Stimulated activated effector memory CD8-positive, alpha-beta T cell treated with anti-CD3 and anti-CD28 coated beads, Interleukin-12 subunit alpha, Interleukin-12 subunit beta, amount 100 ng/mL, for 72 hours (primary cell): ENCODE measurements at regions not wholly inside any gene's neighbourhood (a gene's known extent, or its start where the extent isn't known, plus 50 kb on each side); places are given as distances from the start of the nearest gene placed in this dataset.

Experiments
- ATAC-seq: fragments of 150-1000 bp; cut with Tn5 transposase; 2 replicates; pipeline ENCODE4 v1.10.0; 2021
- DNase-seq, 2 donors: peaks; one replicate each; pipeline ENCODE4 v3.0.0; 2021 to 2022; ENCODE audit warnings: low spot score in 2 of 2
- H3K27ac Mint-ChIP-seq: one replicate; pipeline ENCODE4 v1.8.0; 2022; ENCODE audit warnings: mild to moderate bottlenecking, mixed read lengths
- H3K36me3 Mint-ChIP-seq: one replicate; pipeline ENCODE4 v1.8.0; 2022; ENCODE audit warnings: mild to moderate bottlenecking, mixed read lengths
- H3K4me1 Mint-ChIP-seq: one replicate; pipeline ENCODE4 v1.8.0; 2022; ENCODE audit warnings: mixed read lengths
- H3K4me3 Mint-ChIP-seq: one replicate; pipeline ENCODE4 v1.8.0; 2022; ENCODE audit warnings: mild to moderate bottlenecking, mixed read lengths
- H3K9me3 Mint-ChIP-seq: one replicate; pipeline ENCODE4 v1.8.0; 2022; ENCODE audit warnings: mixed read lengths

DNA sequence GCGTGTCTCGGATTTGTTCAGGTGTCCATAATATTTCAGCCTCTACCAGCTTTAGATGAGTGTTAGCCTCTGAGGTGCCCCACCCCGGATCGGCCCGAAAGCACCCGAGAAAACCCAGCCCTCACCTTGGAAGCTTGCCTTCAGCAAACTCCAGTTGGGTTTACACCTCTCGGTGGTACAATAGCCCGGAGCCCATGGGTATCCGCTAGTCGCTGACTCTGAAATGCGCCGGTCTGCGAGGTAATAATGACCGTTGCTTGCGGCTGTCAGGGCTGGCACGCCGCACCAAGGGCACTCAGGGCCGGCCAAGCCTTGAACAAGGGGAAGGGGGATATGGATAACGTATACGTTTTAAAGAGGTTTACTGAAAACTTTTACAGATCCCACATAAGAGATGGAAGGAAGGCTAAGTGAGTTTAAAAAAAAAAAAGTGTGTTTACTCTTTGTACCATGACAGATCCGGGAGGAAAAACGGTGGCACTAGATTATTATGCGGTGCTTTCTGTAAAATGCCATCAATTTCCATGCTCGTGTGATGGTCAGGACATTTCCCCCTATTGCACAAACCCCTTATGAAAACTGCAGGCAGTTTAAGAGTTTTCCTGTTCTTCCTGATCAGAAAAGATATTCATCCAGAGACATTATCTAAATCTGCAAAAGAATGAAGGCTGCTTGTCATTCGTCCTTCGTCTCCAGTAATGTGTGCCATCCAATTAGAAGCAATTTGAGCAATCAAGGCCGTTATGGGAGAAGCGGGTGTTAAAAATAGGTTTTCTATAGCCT, 124.2 kb downstream of the TMEM161B start:
- ATAC-seq (no peak), DNase-seq (peak in 1 of 2 donors; percentile 52)
- no peaks in the 10 kb centered on the region for H3K36me3 Mint-ChIP-seq
- no peak overlapping the region for H3K4me3 Mint-ChIP-seq
- no peaks in the 10 kb centered on the region for H3K9me3 Mint-ChIP-seq
- H3K4me1 Mint-ChIP-seq, result peaks cover 17% of the 10 kb centered on the region
- H3K27ac Mint-ChIP-seq, result no peak overlapping the region

DNA sequence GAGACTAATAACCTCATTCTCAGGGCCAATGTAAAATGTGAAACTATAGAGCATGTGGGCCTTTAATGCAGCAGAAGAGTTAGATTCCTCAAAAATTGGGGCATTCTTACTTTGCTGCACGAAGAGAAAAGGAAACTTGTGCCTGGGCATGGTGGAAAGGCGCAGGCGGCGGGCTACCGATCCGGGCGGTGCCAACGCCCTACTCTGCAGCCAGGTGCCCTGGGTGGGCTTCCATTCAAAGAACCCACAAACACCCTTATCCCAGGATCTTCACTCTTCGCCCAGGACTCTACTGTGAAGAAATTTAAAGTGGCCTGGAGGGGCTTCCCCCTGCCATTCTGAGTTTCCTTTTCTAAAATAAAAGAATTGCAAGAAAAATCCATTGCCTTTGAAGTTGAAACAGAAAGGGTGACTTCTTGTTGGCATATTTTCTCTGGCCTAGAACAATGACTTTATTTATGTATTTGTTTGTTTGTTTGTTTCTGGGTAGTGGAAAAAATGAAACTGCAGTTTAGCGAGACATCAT, 124.9 kb downstream of the TMEM161B start:
- Mint-ChIP-seq H3K27ac (no peak overlapping the region), H3K4me3 (no peak overlapping the region), H3K36me3 (no peaks in the 10 kb centered on the region), H3K4me1 (peaks cover 17% of the 10 kb centered on the region), H3K9me3 (no peaks in the 10 kb centered on the region)
- ATAC-seq (no peak), DNase-seq (no peak)

DNA sequence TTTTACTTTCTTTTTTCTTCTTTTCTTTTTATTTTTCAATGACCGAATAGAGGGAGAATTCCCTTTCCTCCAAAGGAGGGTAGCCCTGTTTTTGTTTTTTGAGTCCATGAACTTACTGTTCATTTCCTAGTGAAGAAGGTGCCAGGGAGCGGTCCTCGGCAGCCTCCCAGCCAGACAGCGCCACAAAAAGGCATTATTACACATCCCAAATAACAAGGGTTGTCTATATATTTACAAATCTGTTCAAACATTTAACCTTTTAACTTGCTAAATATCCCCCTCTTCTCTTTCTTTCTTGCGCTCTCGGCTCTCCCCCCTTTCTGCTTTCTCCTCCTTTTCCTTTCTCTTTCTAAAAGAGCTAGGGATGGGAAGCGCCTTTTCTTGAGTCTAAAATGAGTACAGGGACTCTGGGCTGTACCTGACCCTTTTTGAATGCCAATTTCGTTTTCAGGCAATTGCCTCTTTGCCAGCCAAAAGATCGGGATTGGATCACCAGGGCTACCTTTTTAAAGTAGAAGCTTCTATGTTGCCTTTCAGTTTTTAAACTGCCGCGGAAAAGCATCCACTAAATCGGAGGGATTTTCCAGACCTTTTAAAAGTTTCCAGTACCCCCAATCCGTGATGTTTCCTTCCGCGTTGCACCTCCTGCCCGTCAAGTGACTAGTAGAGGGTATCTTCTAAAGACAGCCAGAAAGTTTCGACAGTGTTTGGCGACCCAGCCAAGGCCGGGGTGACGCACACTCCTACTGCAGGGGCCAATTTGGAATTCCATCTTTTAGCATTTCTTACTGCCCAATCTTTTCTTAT, 125.6 kb downstream of the TMEM161B start:
- H3K36me3 Mint-ChIP-seq, result no peaks in the 10 kb centered on the region
- DNase-seq, result no peak

DNA sequence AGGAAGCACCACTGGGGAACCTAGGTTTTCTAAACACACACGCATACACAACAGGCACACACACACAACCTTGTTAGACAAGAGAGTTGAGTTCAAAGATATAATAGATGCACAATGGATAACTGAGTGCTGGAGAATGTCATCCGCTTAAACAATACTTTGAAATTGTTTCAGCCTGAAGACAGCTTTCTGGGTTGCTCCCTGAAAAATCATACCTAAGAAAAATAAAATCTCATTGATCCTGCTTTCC, 126.1 kb downstream of the TMEM161B start:
- DNase-seq (no peak), ATAC-seq (no peak)
- Mint-ChIP-seq H3K4me3 (no peak overlapping the region), H3K9me3 (no peaks in the 10 kb centered on the region), H3K27ac (no peak overlapping the region), H3K4me1 (peaks cover 17% of the 10 kb centered on the region), H3K36me3 (no peaks in the 10 kb centered on the region)

More for the DNA sequence above, 125.6 kb downstream of the TMEM161B start:
- H3K4me1 Mint-ChIP-seq, result peaks cover 17% of the 10 kb centered on the region
- H3K4me3 Mint-ChIP-seq, result no peak overlapping the region
- no peak overlapping the region for H3K27ac Mint-ChIP-seq
- no peaks in the 10 kb centered on the region for H3K9me3 Mint-ChIP-seq
- ATAC-seq, result no peak

DNA sequence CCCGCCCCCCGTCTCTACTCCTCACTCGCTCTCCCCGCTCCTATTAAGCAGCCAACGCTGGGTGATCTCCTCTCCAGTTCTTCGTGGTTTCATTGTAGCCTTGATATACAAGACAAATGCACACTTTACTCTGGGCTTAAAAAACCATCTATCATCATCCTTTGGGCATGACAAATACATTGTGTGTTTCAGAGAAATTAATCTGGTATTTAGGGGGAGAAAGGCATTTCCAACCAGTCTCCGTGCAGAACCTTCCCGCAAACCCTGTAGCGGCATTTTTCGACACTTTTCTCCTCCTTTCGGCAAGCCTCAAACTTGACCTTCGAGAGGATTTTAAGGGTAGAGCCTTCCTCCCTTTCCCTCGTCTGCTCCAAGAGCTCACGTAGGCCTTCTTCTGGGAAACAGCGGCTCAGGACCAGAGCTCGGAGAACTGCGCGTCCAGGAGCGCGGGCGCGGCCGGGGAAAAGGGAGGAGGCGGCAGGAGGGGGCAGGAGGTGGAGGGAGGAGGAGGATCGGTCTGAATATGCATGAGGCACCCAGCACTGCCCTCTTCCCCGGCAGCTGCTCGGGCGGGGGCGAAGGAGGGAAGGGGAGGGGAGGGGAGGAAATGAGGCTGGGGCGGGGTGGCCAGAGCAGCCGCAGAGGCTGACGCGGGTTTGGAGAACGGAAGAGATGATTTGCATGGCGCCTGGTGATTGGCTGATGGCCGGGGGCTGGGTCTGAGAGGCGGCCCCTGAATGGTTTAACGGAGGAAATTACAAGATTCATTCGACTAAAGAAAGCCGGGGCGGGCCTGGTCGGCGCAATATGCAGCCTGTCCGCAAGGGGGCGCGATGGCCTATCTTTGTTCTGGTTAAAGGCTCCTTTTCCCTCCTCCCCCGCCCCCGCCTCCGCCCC, 127.5 kb downstream of the TMEM161B start:
- H3K36me3 Mint-ChIP-seq, result no peaks in the 10 kb centered on the region
- ATAC-seq (peak; percentile 96), DNase-seq (peak; percentile 78 to 96)
- no peaks in the 10 kb centered on the region for H3K9me3 Mint-ChIP-seq
- H3K27ac Mint-ChIP-seq, result no peak overlapping the region
- H3K4me3 Mint-ChIP-seq, result no peak overlapping the region
- peaks cover 17% of the 10 kb centered on the region for H3K4me1 Mint-ChIP-seq

DNA sequence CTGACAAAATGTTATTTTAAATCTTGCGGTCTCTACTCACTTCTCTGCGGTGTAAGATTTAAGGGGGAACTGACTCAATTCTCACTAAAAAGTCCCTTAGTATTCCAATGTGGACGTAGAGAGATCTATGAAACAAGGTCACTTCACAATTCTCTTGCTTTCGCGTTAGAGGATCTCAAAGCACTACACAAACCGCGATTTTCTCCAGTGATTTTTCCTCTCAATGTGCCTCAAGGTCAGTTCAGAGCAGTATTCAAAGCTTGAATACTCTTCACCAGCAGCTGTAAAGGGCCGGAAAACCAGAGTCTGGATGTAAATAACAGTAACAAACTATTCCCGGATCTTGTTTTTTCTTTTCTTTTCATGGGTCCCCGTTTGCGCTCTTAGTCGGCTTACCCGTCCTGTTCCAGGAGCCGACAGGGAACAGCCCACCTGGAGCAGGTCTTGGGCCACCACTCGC, 128.2 kb downstream of the TMEM161B start:
- DNase-seq, result no peak
- H3K27ac Mint-ChIP-seq, result no peak overlapping the region
- no peaks in the 10 kb centered on the region for H3K9me3 Mint-ChIP-seq
- H3K36me3 Mint-ChIP-seq, result no peaks in the 10 kb centered on the region
- H3K4me3 Mint-ChIP-seq, result no peak overlapping the region
- ATAC-seq, result no peak
- peaks cover 14% of the 10 kb centered on the region for H3K4me1 Mint-ChIP-seq

DNA sequence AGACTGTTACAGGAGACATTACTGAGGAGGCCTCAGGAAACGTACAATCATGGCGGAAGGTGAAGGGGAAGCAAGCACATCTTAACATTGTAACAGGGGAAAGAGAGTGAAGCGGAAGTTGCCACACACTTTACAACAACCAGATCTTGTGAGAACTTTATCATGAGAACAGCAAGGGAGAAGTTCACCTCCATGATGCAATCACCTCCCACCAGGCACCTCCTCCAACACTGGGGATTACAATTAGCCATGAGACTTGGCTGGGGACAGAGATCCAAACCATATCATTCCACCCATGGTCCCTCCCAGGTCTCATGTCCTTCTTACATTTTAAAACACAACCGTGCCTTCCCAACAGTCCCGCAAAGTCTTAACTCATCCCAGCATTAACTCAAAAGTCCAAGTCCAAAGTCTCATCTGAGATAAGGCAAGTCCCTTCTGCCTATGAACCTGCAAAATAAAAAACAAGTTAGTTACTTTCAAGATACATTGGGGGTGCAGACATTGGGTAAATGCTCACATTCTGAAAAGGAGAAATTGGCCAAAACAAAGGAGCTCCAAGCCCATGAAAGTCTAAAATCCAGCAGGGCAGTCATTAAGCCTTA, 138.3 kb downstream of the TMEM161B start:
- Mint-ChIP-seq H3K9me3 (peaks cover 8% of the 10 kb centered on the region), H3K27ac (no peak overlapping the region), H3K4me3 (no peak overlapping the region), H3K4me1 (no peaks in the 10 kb centered on the region), H3K36me3 (no peaks in the 10 kb centered on the region)
- ATAC-seq (no peak), DNase-seq (no peak)

DNA sequence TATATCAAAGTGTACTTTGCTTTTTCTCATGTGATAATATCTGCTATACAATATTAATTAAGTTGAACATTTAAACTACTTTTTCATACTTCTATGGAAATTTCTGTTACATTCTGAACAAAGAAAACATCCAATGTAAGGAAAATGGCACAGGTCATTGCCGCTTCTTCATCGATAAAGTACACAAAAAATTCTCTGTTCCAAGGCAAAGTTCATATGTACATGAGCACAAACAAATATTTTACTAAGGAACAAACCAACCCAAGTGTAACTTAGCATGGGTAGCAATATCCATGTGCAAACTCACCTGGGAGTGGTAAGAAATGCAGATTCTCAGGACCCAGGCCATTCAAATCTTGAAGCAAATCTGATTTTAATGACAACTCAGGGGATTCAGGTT, 139.8 kb downstream of the TMEM161B start:
- DNase-seq (no peak), ATAC-seq (no peak)
- H3K36me3 Mint-ChIP-seq, result no peaks in the 10 kb centered on the region
- H3K9me3 Mint-ChIP-seq, result peaks cover 8% of the 10 kb centered on the region
- no peak overlapping the region for H3K27ac Mint-ChIP-seq
- H3K4me3 Mint-ChIP-seq, result no peak overlapping the region
- H3K4me1 Mint-ChIP-seq, result no peaks in the 10 kb centered on the region

DNA sequence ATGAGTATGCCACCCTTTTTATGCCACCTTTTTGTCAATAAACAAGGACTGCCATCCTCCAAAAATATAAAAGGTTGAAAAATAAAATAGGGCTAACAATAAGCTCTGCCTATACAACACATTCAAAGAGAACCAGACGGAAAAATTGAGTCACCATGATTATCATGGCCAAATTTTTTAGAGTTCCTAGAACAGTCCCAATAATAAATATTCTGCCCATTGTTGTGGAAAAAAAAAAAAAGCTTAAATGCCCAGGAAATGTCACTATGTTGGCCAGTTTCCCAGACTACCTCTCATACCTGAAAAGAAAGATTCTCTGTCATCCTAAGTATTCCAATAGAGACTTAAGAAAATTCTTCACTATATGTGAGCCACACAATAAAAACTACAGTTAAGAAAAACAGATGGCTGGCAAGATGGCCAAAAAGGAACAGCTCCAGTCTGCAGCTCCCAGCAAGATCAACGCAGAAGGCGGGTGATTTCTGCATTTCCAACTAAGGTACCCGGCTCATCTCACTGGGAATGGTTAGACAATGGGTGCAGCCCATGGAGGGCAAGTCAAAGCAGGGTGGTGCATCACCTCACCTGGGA, 149.0 kb downstream of the TMEM161B start:
- Mint-ChIP-seq H3K36me3 (no peaks in the 10 kb centered on the region), H3K9me3 (no peaks in the 10 kb centered on the region), H3K4me3 (no peak overlapping the region), H3K27ac (no peak overlapping the region), H3K4me1 (no peaks in the 10 kb centered on the region)
- DNase-seq (no peak), ATAC-seq (no peak)

DNA sequence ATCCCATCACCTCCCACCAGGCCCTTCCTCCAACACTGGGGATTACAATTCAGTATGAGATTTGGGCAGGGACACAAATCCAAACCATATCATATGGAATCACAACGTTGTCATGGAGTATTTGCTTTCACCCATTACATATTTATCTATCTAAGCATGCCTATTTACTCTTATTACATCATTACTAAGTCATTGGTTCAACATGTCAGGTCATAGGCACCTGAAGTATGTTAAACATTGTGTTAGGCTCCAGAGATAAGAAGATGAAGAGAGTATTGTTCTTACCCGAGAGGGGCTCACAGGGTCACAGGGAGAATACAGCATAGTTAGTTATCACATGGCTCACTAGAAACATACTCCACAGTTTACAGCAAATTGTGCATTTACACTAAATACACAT, 150.5 kb downstream of the TMEM161B start:
- H3K4me1 Mint-ChIP-seq, result no peaks in the 10 kb centered on the region
- no peaks in the 10 kb centered on the region for H3K36me3 Mint-ChIP-seq
- ATAC-seq (no peak), DNase-seq (no peak)
- H3K9me3 Mint-ChIP-seq, result no peaks in the 10 kb centered on the region
- no peak overlapping the region for H3K4me3 Mint-ChIP-seq
- no peak overlapping the region for H3K27ac Mint-ChIP-seq

DNA sequence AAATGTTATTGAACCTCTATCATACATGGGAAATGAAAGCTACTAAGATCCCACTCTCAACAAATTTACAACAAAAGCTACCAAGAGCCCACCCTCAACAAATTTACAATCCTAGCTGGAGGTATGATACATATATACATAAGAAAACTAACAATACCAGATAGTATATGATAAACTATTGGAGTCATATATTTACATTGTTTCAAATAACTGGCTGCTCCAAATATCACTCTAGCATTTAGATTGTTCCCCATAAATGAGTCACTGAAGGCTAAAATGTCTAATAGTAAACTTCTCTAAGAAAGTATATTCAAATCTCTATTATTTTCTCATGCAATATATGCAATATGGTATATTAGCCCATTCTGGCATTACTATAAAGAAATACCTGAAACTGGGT, 151.1 kb downstream of the TMEM161B start:
- Mint-ChIP-seq H3K9me3 (no peaks in the 10 kb centered on the region), H3K4me3 (no peak overlapping the region), H3K4me1 (no peaks in the 10 kb centered on the region), H3K36me3 (no peaks in the 10 kb centered on the region), H3K27ac (no peak overlapping the region)
- ATAC-seq, result no peak
- DNase-seq, result no peak

DNA sequence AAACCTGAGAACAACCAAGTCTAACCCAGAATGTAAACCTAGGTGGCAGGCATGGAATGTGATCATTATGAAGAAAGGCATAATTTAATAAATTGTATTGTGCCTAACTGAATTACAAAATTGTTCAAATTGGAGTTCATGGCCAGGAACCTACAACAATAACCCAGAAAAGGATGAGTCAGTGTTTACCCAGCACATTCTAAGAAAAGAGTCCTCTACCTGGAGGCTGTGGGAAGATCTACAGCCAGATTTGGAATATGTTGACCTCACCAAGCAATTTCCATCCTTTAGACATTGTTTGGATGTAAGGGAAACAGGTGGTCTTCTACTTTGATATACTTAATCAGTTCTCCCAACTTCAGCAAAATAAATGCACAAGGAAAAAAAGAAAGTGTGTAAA, 152.2 kb downstream of the TMEM161B start:
- Mint-ChIP-seq H3K4me1 (no peaks in the 10 kb centered on the region), H3K36me3 (no peaks in the 10 kb centered on the region), H3K9me3 (no peaks in the 10 kb centered on the region), H3K27ac (no peak overlapping the region), H3K4me3 (no peak overlapping the region)
- ATAC-seq (no peak), DNase-seq (no peak)

DNA sequence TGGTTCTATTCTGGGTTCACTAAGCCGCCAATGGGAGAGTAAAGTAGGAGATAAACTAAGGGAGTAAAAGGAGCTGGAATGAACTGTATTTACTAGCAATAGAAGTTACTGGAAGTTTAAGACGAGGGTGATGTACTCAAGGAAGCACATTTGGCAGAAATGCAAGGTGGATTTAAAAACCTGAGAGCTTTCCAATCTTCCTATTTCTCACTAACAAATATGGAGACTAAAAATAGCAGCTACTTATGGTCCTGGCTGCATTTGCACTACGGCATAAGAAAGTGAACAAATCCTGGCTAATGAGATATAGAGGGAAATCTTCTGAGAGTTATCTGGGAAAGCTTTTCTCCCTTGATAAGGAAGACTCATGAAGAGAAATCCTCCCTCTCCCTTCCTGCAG, 153.4 kb downstream of the TMEM161B start:
- no peak for ATAC-seq
- H3K4me3 Mint-ChIP-seq, result no peak overlapping the region
- no peaks in the 10 kb centered on the region for H3K9me3 Mint-ChIP-seq

DNA sequence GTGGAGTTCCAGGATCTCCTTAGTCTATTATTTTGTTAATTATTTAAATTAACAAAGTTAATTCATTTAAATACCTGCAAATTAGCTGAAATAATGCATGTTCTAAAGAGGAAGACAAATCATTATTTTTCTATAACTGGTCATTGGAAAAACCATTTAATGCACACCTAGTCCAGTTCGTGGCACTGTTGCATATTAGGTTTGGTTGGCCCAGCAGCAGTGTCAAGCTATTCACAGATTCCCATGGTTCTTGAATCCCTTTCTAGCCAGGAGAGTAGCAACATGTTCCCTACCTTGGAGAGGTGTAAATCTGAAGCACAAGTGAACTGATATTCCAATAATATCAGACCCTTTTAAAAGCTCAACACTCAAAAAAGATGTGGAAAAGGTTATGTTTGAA, 155.2 kb downstream of the TMEM161B start:
- H3K27ac Mint-ChIP-seq, result no peak overlapping the region
- no peaks in the 10 kb centered on the region for H3K9me3 Mint-ChIP-seq
- no peaks in the 10 kb centered on the region for H3K4me1 Mint-ChIP-seq
- ATAC-seq (no peak), DNase-seq (no peak)
- H3K4me3 Mint-ChIP-seq, result no peak overlapping the region
- no peaks in the 10 kb centered on the region for H3K36me3 Mint-ChIP-seq

More for the DNA sequence above, 153.4 kb downstream of the TMEM161B start:
- DNase-seq, result no peak
- no peak overlapping the region for H3K27ac Mint-ChIP-seq
- no peaks in the 10 kb centered on the region for H3K36me3 Mint-ChIP-seq
- no peaks in the 10 kb centered on the region for H3K4me1 Mint-ChIP-seq

DNA sequence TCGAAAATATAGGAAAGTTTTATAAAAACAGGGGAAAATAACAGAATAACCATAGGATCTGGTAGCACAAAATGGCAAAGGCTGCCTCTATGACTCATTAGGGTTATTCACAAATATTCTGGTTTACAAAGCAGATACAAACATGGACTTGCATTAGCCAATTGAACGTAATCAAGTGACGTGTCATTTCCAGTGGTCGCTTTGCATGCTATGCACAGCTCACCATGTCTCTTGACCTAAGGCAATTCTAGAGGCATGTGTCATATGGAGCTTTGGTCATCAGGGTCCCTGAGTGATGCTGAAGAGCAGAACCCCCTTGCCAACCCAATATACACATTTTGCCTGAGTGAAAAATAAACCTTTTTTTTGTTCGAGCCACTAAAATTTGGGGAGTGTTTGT, 158.8 kb downstream of the TMEM161B start:
- ATAC-seq (no peak), DNase-seq (no peak)
- Mint-ChIP-seq H3K4me3 (no peak overlapping the region), H3K9me3 (no peaks in the 10 kb centered on the region), H3K36me3 (no peaks in the 10 kb centered on the region), H3K27ac (no peak overlapping the region), H3K4me1 (no peaks in the 10 kb centered on the region)
